ENCODE measurements at regions not wholly inside any gene's neighbourhood (a gene's known extent, or its start where the extent isn't known, plus 50 kb on each side); places are given as distances from the start of the nearest gene placed in this dataset.
"Not testable (repeated sequence)": the region's sequence is repeated elsewhere in the genome, so short reads cannot be mapped to it uniquely, and the experiment has no call there.

DNA sequence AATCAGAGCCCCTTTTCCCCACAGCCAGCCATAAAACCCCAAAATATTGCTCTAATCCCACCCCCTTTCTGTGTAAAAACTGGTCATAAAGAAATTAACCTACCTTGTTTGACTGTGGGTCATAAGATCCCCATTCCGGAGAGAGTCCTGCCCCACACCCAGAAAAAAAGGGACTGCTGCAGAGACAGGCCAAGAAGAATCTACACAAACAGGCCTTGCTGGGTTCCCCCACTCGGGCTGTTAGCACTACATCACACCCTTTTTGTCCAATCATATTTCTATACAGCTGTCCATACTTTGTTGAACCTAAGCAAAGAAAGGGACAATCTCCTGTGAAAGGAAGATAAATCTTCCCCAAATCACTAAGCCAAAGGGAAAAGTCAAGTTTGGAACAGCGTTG lies 84.4 kb upstream of the MFGE8 start:
- no peak for DNase-seq

- no peak for DNase-seq
These were observed 86.0 kb upstream of the MFGE8 start for GRCh38 chr15:88998980-88999713.

- not testable (repeated sequence) for DNase-seq
These were observed 86.5 kb upstream of the ABHD2 start for GRCh38 chr15:89001708-89002275.

- no peak for DNase-seq
These were observed 85.9 kb upstream of the ABHD2 start for GRCh38 chr15:89002281-89002761.

- no peak for DNase-seq
These were observed 85.4 kb upstream of the ABHD2 start for GRCh38 chr15:89002830-89003229.

DNA sequence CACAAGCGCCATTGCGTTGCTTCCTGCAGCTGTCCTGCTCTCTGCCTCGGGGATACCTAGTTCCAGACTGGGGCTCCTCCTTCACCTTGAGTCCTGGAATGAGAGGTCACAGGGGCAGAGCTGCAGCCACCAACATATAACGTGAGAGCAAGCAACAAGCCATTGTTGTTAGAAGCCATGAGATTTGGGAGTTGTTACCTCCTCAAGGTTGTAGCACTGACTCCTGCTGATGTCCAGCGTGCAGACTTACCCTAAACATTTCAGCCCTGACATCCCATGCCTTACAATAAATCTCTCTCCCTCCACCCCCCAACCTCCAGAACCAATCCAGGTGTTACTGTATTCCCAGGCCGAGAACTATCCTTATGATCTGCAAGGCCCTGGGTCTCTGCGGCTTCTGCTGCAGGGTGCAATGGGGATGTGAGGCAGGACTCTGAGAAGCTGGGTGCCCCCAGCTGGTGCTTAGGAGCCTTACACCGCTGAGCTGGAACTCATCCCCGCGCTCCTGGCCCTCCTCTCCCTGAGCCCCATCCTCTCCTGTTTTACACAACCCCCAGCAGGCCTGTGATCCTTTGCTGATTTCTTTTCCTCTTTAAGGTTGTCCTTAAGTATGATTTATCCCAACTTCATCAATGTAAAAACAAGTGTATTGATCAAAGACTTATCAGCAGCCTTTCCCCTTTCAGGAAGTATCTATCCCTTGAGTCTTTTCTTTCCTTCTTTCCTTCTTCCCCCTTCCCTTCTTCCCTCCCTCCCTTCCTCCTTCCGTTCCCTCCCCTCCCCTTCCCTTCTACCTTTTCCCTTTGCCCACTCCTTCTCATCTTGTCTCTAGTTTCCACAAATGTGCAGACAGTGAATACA lies 84.2 kb upstream of the ABHD2 start:
- peak; percentile 29 for DNase-seq

GRCh38 chr15:89004726-89005030 lies 83.6 kb upstream of the ABHD2 start:
- no peak for DNase-seq

DNA sequence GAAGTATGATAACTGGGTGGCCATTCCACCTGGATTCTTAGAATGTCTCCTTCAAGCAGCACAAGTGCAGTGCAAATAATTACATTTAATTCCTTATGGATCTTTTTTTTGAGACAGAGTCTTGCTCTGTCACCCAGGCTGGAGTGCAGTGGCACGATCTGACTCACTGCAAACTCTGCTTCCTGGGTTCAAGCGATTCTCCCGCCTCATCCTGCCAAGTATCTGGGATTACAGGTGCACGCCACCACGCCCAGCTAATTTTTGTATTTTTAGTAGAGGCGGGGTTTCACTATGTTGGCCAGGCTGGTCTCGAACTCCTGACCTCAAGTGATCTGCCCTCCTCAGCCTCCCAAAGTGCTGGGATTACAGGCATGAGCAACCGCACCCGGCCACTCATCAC lies 80.7 kb upstream of the ABHD2 start:
- not testable (repeated sequence) for DNase-seq

DNA sequence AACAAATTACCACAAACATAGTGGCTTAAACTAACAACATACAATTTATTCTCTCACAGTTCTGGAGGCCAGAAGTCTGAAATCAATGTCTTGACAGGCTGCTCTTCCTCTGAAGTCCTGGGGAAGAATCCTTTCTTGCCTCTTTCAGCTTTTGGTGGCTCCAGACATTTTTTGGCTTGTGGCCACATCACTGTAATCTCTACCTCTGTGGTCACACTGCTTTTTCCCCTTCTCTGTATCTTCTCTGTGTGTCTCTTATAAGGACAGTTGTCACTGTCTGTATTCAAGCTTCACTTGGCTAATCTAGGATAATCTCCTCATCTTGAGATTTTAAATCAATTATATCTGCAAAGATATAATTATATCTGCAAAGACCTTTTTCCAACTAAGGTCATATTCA lies 80.3 kb upstream of the ABHD2 start:
- no peak for DNase-seq

DNA sequence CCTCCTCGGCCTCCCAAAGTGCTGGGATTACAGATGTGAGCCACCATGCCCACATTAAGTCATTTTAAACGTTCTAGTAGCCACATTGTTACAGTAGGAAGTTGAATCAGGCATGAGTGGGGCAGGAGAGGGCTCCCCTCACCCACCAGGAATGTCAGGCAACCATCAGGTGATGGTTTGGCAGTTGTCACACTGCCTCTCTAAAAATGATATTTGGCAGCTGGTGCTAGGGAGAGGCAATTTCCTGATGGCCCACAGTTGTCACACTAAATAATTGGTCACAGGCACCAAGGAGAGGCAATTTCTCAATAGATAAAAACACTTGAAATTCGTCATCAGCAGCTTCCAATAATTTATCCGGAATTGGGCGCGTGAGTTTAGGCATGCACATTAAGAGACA lies 79.2 kb upstream of the ABHD2 start:
- no peak for DNase-seq

- DNase-seq, result no peak
These were observed 72.7 kb upstream of the ABHD2 start for GRCh38 chr15:89015412-89016097.

GRCh38 chr15:89016549-89017041 lies 71.7 kb upstream of the ABHD2 start:
- no peak for DNase-seq

DNA sequence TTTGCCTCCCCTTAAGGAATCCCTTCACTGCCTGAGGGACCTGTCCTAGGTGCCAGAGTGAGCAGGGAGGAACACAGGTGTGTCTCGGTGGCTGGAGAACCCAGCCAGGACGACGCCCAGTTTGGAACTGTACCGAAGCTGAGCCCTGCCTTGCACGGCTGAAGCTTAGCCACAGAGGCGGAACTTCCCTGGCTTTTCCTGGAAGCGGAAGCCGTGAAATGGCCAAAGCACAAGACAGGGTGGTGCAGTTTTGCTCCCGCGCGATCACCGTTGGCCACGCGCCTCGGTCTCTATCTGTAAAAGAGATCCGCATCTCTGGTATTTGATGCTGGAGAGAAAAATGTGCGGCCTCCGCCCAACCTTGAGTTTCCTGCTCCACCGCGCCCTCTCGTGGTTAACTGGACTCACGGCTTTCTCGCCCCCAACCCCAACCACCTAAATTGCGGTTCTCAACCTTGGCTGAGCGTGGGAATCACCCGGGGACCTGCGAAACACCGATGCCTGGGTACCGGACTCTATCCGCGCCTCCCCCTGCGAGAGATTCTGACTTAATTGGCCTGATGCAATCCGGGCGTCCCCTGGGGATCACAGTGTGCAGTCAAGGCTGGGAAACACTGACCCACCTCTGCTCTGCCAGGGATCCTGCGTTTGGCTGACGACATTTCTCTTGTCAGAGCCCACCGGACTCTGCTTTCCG lies 70.7 kb upstream of the ABHD2 start:
- DNase-seq, result peak; percentile 94

- no peak for DNase-seq
These were observed 70.0 kb upstream of the ABHD2 start for GRCh38 chr15:89018207-89018606.

- DNase-seq, result no peak
These were observed 68.8 kb upstream of the ABHD2 start for GRCh38 chr15:89019436-89019835.

DNA sequence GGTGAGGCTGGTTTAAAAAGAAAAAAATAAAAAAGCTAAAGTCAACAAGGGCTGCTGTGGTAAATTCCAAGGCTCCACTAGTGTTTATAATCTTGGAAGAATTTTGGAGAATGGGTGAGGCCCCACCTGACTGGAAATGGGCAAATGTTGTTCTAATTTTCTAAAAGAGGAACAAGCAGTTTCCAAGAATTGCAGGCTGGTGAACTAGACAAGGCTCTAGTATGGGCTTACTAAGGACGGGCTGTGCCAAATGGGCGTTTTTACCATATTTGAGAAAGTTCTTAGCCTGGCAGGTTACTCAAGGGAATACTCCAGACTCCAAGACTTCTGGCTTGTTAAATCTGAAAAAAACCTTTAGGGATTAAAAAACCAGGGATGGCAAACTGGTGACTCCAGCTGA lies 67.0 kb upstream of the ABHD2 start:
- no peak for DNase-seq

DNA sequence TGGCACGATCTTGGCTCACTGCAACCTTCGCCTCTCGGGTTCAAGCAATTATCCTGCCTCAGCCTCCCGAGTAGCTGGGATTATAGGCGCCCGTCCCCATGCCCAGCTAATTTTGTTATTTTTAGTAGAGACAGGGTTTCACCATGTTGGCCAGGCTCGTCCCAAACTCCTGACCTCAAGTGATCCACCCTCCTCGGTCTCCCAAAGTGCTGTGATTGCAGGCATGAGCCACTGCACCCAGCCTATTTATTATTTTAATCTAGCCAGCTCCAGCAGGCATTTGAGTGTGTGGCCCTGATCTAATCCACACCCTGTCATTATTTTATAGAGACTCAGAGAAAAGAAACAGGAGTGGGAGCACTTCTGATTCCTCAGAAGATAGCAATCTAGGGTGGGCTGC lies 66.4 kb upstream of the ABHD2 start:
- DNase-seq, result not testable (repeated sequence)

DNA sequence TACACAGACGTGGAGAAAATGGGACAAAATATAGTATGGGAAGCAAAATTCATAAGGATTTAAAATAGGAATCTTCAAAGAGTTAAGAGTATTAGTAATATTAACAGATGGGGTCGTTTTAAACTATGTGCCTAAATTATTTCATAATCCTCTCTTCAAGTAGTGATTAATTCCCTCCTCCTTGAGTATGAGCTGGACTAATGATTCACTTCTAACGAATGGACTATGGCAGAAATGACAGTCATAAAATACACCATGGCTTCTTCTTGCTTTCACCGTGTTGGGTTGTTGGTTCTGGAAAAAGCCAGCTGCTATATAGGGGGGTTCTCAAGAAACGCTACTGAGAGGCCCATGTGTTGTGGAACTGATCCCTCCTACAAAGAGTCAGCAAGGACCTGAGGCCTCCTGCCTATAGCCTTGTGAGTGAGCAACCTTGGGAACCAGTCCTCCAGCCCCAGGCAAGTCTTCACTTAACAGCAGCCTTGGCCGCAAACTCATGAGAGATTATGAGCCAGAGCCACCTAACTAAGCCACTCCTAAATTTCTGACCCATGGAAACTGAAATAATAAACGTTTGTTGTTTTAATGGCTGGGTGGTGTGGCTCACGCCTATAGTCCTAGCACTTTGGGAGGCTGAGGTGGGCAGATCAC lies 64.8 kb upstream of the ABHD2 start:
- DNase-seq, result no peak

DNA sequence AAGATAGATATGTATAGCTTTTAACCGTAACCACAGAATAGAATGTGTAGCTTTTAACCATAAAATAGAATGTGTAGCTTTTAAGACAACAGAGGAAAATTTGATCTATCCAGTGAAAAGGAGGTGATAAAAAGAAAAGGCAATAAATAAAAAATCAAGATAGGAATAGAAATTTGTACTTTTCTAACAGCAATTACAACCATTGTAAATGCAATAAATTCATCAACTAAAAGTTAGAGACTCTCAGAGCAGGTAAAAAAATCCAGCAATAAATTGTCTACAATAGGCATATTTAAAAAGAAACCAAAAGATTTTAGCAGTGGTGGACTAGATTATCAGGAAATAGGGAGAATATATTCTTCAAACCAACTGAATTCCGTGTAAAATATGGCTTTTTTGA lies 63.8 kb upstream of the ABHD2 start:
- no peak for DNase-seq

GRCh38 chr15:89026167-89026566 lies 62.1 kb upstream of the ABHD2 start:
- no peak for DNase-seq

GRCh38 chr15:89028036-89028435 lies 60.2 kb upstream of the ABHD2 start:
- no peak for DNase-seq

- DNase-seq, result no peak
These were observed 57.9 kb upstream of the ABHD2 start for GRCh38 chr15:89030311-89030710.

Data from CD4-positive, alpha-beta T cell treated with Interleukin-17A for 4 hours (primary cell).